GF-D8 (cell line): ENCODE measurements at regions not wholly inside any gene's neighbourhood (a gene's known extent, or its start where the extent isn't known, plus 50 kb on each side); places are given as distances from the start of the nearest gene placed in this dataset.
A peak's percentile ranks its signal among the peaks of the same experiment; 100 is the strongest.

Source experiments
- DNase-seq: peaks from one replicate; lab custom pipeline; 2025; lab: John Stamatoyannopoulos, UW

DNA sequence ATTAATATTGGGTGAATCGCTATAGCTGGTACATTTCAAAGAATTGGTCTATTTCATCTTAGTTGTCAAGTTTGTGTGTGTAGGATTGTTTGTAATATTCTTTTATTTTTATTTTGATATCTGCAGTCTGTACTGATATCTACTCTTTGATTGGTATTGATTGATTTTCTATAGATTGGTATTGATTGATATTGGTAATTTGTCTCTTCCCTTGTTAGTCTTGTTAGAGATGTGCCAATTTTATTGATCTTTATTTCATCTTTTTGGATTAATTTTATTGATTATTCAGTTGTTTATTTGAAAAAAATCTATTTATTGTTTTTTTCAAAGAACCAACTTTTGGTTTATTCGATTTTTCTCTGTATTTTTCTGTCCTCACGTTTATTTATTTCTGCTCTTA is 61.4 kb downstream of the TM2D3 start:
- DNase-seq = no peak

DNA sequence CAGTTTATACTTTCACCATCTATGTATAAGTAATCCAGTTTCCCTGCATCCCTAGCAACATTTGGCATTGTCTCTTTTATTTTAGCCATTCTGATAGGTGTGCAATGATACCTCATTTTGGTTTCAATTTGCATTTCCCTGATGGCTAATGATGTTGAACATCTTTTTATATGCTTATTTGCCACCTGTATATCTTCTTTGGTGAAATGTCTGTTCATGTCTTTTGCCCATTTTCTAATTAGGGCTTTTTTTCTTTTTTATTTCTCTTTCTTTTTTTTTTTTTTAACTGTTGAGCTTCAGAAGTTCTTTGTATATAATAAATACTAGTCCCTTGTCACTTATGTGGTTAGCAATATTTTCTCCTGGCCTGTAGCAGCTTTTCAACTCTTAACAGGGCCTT is 68.9 kb downstream of the TM2D3 start:
- DNase-seq = no peak

DNA sequence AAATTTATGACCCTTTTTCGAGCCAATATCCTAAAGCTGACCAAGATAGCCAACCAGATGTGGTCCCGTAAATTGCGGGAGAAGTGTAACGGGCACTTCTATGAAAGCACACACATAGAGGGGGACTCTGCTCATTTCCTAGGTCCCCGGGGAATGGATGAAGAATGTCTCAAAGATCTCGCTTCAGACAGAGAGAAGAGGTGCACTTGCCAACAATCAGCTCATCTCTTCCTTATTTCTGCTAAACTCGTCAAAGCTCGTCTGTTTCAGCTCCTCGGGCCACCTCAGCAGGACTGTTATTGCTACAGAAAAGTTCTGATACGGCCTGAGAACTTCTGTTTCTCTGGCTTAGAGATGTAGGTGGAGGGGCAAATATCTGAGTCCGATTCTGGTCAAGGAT is 71.8 kb downstream of the TM2D3 start:
- no peak for DNase-seq

DNA sequence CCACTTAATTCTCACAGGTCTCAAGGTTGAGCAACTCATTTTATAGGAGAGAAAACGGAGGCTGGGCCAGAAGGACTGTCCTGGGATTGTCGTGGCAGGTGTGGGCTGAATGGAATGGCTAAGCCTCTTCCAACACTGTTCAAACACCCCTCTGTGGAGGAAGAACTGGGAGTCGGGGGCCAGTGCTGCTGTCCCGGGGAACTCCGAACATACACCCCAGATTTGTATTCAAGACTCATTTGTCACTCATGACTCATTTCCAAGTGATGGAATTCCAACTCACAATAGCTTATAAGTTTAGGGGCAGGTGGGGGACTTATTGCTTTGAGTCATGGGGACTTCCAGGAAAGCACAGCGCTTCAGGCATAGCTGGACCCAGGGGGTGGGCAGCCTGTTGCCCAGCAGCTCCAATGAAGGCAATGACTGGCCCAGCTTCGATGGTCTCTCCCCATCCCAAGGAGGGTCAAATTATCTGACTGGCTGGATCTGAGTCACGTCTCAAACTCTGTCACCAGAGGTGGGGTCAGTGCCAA is 72.5 kb downstream of the TM2D3 start:
- no peak for DNase-seq

DNA sequence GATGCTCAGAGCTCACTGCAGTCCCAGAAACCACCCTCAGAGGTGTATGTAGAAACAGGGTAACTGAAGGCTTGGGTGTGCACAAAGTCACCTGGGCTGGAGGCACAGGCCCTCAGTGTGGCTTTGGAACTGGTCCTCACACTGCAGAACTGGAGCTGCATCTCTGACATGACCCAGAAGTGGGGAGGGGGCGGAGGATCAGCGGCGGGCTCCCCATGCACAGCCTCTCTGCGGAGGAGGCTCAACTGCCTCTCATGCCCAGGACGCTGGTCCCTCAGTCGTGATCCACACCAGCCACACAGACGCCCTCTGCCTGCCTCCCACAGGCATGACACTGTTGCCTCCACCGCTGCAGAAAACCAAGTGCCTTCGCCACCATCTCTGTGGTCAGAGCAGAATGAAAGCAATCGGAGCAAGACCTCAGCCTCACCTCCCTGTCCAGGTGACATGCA is 73.7 kb downstream of the TM2D3 start:
- DNase-seq = no peak

DNA sequence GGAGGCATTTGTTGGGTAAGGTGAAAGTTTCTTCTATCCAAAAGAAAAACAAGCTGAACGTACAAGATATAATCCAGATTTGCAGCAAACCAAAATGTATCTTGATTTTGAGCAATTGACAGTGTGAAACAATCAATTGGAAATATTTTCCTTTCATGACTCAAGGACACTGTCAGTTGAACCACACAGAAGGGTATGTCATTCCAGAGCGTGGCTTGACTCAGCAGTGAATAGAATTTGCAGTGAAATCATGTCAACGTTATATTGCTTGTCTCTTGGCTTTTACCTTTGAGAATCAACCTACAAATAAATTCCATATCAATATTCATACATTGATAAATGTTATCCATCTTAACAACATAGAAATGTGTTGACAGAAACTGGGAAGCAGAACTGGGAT is 78.2 kb downstream of the TM2D3 start:
- DNase-seq = no peak

DNA sequence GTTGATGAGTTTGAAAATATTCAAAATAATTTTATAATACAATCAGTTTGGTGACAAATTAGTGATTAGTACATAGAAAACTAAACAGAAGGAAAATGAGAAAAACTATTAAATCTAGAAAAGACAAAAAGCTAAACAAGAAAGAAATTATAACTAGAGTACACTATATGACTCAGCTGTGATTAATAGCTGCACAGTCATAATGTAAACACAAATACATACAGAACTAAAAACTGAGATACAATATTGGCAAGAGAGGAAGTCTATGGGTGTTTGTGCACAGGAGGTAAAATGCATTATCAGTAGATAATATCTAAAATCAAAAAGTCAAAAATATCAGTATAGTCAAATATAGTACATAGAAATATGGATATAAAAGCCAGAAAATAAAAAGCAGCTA is 80.7 kb upstream of the PCSK6 start:
- no peak for DNase-seq

DNA sequence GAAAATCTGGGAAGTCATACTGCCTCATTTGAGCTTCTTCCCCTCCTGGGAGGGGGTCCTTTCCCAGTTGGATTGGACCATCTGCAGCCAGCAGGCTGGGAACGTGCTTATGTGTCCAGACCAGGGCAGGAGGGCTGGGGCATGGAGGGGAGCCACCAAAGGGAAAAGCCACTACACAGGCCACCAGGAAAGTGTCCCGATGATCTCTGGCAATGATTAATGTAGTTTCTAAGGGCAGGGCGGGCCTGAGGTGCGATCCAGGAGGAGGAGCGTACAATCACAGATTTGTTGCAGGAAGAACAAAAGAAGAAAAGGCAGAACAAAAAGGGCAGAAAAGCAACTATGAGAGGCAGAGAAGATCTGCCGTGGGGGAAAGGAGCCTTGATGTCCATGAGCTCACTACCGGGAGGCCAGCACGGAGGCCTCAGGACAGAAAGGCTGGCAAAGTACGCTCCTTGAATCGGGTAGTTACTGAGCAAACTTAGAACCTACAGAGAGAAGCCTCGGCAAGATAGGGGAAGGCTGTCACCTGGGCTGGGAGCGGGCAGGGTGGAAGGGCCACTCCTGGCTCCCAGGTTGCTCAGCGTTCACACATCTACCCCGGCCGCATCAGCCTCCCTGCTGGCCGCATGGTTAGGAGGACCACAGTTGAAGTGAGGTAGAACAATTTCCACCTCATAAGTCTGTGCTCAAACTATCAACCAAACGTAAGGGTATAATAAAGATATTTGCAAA is 79.5 kb upstream of the PCSK6 start:
- no peak for DNase-seq

DNA sequence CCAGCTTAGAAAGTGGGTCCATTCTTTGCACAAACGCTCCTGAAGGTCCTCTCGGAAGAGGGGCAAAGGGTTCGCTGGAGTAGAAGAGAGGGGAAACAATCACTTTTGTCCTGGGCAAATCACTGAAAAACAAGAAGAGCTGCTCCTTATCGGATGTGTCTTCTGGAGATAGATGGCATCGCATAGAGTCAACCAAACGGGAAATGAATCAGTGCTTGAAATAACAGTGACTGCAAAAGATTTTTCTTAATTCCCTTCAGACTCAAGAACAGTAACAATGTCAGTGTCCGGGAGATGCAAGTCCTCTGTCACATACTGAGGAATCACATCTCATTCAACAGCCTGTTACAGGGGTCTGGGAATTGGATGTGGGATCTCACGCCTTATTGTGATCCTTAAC is 78.8 kb upstream of the PCSK6 start:
- no peak for DNase-seq

DNA sequence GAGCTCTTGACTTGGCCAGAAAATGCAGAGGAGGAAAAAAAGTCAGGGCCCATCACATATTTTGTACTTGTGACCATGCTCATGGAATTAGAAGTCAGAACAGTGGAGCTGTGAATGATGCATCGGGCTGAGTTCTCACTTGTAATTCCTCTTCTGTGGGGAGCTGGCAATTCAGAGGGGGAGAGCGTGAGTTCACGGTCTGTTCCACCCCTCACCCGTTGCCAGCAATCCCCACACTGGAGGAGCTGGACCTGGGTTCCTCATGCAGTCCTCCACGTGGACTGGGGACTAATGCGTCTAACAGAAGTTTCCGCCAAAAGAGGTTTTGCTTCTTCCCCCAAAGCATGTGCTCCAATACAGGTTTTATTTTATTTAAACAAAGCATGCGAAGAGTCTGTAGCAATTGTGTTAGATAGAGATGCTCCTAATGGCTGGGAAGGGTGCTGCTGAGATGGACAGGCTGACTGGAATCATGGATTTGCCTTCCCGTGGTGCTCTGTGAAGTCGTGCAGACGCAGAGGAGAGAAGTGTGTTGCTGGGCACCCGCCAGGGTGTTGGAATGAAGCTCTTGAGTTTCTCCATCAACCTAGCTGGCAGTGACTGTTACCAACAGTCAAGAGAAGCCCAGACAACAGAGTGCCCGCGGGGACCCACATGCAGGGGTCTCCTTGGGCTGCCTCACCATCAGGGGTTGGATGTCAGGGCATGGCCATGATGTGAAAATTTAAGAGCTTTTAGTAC is 77.4 kb upstream of the PCSK6 start:
- no peak for DNase-seq

DNA sequence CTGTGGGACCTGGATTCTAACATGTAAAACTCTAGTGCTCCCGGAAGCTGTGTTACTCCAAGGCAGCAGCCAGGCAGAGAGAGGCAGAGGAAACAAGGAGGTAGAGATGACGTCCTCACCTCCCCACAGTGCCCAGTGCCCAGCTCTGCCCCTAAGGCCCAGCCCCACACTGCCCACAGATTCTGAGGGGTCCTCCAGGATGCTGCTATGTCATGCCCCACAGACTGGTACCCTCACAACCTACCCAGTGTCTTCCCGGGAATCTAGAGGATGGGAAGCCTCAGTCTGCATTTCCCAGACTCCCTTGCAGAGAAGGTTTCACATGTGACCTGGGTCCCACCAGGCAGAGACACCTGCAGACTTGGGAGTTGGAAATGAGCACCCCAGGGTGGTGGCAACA is 75.9 kb upstream of the PCSK6 start:
- DNase-seq = no peak

DNA sequence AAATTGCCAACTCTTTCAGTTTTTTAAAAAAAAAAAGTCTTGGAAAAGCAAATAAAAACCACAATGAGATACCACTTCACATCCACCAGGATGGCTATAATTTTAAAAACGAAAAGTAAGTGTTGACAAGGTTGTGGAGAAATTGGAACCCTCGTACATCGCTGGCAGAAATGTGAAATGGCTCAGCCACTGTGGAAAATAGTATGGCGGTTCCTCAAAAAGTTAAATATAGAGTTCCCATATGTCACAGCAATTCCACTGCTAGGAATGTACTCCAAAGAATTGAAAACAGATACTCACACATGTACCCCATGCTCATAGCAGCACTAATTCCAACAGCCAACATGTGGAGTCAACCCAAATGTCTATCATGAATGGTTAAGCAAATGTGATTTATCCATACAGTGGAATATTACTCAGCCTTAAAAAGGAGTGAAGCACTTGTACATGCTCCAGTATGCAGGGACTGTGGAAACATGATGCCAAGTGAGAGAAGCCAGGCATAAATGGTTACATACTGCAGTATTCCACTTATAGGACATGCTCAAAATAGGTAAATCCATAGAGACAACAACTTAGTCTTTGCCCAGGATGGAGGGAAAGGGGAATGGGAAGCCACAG is 73.8 kb upstream of the PCSK6 start:
- no peak for DNase-seq

DNA sequence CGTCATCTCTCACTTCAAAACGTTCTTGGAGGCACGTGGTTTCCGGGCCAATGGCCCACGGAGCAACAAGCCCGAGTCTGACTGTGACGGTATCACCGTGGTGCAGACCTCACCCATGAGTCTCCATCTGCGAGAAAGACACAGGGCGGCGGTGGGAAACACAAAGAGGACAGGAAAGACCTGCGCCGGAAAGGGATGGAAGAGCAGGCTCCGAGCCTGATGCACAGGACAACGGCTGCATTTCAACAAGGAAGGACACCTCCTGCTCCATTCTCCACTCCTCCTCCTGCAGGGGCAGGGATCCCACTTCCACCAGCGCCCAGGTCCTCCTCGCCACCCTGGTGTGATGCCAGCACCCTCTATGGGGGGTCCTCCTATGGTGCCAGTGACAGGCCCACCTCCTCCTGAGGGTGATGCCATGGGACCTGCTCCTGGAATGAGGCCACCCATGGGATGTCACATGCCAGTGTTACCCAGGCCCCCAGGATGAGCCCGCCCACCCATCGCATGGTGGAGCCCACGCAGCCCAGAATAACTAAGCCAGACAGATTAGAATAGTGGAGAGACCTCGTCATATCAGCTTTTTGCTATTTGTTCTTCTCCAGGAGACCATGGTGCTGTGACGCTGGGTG is 73.0 kb upstream of the PCSK6 start:
- DNase-seq = no peak

DNA sequence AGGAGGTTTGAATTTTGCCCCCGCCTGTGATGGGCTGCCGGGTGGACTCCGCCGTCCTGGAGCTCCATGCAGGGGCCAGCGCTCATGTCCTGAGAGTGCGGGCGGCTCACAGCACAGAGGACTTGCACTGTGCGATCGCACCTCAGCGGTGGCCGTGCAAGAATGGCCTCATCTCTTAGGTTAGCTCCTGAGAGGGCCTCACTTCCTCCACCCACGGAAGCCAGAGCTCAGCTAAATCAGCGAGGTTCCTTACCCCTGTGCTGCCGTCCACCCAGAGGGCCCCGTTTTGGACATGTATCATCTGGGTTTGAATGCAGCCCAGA is 72.0 kb upstream of the PCSK6 start:
- DNase-seq = no peak

DNA sequence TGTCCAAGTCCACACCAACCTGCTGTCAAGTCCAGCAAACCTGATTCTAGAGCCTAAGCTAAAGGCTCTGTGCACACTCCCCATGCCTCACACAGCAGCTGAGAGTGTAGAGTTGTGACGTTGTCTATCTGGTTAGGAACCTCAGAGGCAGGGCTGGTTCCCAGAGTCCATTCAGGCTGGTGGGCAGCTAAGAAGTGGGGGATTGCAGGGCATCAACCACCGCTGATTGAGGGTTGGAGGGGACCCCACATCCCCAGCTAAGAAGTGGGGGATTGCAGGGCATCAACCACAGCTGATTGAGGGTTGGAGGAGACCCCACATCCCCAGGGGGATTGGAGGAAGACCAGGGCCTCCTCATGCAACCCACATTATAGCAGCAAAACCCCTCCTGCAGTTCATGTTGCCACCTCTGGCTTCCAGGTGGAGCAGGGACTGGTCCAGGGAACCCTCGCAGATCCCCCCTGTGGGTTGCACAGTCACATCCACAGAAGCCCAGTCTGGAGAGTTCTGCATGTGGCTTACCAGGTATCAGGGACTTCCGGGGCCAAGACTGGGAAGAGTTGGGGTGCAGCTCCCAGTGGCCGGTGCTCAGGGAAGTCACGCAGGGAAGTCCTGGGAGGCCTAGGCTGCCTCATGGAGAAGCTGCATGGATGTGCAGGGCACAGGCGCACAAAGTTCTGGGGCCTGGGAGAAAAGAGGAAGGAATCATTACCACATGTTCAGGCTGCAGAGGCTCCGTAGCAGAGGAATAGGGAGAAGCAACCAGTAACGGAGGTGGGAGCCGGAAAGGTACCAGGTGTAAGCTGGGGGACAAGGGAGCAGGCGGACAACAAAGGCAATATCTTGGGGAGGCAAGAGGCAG is 71.4 kb upstream of the PCSK6 start:
- no peak for DNase-seq

DNA sequence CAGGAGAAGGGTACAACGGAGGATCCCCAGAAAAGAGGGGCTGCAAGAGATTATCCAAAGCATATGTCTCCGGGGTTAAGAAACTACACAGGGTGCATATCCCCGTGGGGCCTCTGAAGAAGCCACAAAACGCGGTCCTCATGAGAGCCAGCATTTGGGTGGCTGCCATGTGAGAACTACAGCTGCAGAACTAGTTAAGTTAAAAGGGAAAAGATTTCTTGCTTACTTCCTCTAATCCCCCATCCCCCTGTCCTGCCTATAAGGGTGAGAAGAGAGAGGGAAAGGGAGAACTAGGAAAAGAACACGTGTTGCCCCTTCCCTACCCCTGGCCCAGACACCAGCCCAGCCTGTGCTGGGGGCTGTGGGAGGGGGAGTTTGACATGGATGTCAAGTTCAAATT is 70.4 kb upstream of the PCSK6 start:
- peak; percentile 58 for DNase-seq

DNA sequence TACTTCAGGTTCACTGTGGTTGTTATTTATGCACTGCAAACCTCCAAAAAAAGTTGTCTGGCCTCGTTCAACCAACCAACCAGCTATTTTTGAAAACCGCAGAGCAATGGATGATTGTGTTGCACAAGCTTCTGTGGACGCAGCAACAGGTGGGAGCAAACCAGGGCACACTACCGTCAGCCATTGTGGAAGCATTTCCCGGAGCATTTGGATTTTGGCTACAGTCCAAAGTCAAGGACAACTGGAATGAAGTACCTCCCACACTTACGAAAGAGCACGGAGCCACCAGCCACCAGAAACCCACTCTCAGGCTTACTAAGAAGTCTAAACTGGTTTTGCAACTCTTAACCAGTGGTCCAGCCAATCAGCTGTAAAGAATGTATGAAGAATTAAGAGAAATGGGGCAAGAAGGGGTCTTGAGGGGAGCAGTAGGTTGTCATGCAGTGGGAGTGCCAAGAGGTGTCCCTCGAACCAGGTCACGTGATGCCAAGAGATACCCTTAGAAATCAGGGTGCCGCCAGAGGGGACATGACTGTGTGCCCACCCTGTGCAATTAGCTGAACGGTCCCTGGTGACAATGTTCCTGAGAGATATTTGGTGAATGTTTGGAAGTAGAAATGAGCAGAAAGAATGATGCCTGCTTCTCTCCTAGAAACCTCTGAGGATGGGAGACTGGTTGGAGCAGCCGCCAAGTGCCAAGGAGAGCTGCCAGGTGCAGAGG is 68.9 kb upstream of the PCSK6 start:
- DNase-seq = no peak

DNA sequence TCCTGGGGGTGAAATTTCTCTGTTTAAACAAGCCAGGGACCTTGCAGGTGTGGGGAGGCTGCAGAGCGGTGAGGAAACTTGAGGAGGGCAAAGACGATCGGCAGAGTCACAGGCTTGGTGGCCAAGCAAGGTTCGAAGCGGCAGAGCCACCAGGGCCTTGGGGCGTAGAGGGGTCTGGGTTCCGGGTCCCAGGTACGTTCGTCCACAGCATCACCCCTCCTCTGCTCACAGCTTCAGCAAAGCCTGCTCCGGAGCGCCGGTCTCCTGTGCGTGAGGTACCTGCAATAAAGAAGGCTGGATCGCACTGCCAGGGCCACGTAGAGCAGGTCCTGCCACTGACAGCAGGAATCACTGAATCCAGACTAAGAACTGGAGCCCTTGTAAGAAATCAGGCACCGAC is 66.8 kb upstream of the PCSK6 start:
- no peak for DNase-seq

DNA sequence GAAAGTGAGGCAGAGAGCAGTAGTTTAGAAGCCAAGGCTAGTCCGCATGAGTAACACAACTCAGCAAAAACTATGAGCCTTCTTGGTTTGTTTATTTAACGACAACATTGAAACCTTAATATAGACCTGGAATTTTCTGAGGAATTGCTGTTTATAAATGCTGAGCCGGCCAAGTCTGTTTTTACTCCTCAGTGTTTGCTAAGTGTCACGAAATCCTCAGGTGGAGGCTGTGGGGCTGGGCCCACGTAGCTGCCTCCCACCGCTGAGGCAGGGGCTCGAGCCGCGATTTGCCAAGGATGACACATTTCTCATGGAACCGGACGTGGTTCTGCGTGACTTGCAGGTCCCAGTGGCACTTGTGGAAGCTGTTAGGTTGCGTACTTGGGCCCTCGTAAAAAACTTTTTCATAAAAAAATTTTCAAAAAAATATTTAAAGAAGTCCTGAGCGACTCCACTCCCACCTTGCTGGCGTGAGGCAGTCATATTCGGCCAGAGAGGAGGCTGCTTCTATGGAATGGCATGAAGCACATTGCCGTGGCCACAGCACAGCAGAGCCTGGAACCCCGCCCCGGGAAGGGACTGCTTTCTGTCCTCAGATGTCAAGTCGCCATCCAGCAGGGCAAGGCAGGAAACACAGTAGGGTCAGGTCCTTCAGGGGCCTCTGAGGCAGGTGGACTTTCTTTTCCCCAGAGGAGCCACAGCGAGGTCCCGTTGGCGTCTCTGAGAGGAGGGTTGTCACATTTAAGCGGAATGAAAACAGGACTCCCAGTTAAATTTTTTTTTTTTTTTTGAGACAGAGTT is 64.8 kb upstream of the PCSK6 start:
- no peak for DNase-seq
